HG03025 (cell line): ENCODE measurements at regions not wholly inside any gene's neighbourhood (a gene's known extent, or its start where the extent isn't known, plus 50 kb on each side); places are given as distances from the start of the nearest gene placed in this dataset.
"Not testable (repeated sequence)": the region's sequence is repeated elsewhere in the genome, so short reads cannot be mapped to it uniquely, and the experiment has no call there.

Source experiments
- ATAC-seq: cut with Tn5 transposase; IDR thresholded peaks from one replicate; pipeline ENCODE4 v1.9.1; 2021; ENCODE audit warnings: mild to moderate bottlenecking, moderate library complexity; ENCODE audit not compliant: unreplicated experiment, low FRiP score

- ATAC-seq: not testable (repeated sequence)
These were observed 255.1 kb upstream of the MGAT5 start for GRCh38 chr2:133998726-133999125.

- ATAC-seq: no peak
These were observed 251.5 kb upstream of the MGAT5 start for GRCh38 chr2:134002391-134002790.

GRCh38 chr2:134002921-134003320, 251.0 kb upstream of the MGAT5 start:
- ATAC-seq: no peak

GRCh38 chr2:134004467-134004866, 249.4 kb upstream of the MGAT5 start:
- ATAC-seq: no peak

- ATAC-seq: no peak
These were observed 245.0 kb upstream of the MGAT5 start for GRCh38 chr2:134008837-134009236.

GRCh38 chr2:134009440-134009839, 244.4 kb upstream of the MGAT5 start:
- no peak for ATAC-seq

- not testable (repeated sequence) for ATAC-seq
These were observed 244.0 kb upstream of the MGAT5 start for GRCh38 chr2:134009906-134010305.

GRCh38 chr2:134011936-134012586, 241.8 kb upstream of the MGAT5 start:
- ATAC-seq: no peak

- ATAC-seq: no peak
These were observed 239.5 kb upstream of the MGAT5 start for GRCh38 chr2:134014196-134014960.

- ATAC-seq: no peak
These were observed 234.0 kb upstream of the MGAT5 start for GRCh38 chr2:134019871-134020270.

GRCh38 chr2:134020608-134021007, 233.3 kb upstream of the MGAT5 start:
- ATAC-seq: no peak

GRCh38 chr2:134021830-134022524, 231.9 kb upstream of the MGAT5 start:
- peak; percentile 85 for ATAC-seq

GRCh38 chr2:134023854-134024253, 230.0 kb upstream of the MGAT5 start:
- ATAC-seq: no peak

- no peak for ATAC-seq
These were observed 225.9 kb upstream of the MGAT5 start for GRCh38 chr2:134027980-134028379.

- ATAC-seq: no peak
These were observed 224.5 kb upstream of the MGAT5 start for GRCh38 chr2:134029418-134029817.

- no peak for ATAC-seq
These were observed 222.3 kb upstream of the MGAT5 start for GRCh38 chr2:134031539-134031938.

- ATAC-seq: no peak
These were observed 218.1 kb upstream of the MGAT5 start for GRCh38 chr2:134035605-134036370.

GRCh38 chr2:134039912-134040581, 213.8 kb upstream of the MGAT5 start:
- peak; percentile 68 for ATAC-seq

GRCh38 chr2:134040626-134041172, 213.2 kb upstream of the MGAT5 start:
- ATAC-seq: peak; percentile 58

- no peak for ATAC-seq
These were observed 212.0 kb upstream of the MGAT5 start for GRCh38 chr2:134041877-134042276.
